Esophagus muscularis mucosa (tissue), 4 donors: ENCODE measurements at regions not wholly inside any gene's neighbourhood (a gene's known extent, or its start where the extent isn't known, plus 50 kb on each side); places are given as distances from the start of the nearest gene placed in this dataset.

Source experiments
- DNase-seq: peaks from one replicate; pipeline ENCODE4 v3.0.0-alpha.2; 2017; ENCODE audit errors: extremely low spot score
- H3K27ac ChIP-seq, 4 donors: fragments of 200-600 bp; sonication (generic); replicated peaks in 1 of 4; 1 replicate in 3 of 4; 2 replicates in 1 of 4; pipeline ENCODE4 v1.5.1; 2016 to 2019; ENCODE audit warnings: mild to moderate bottlenecking in 1 of 4
- H3K27me3 ChIP-seq, 4 donors: fragments of 200-600 bp; sonication (generic); one replicate each; pipeline versions ENCODE4 v1.5.1 to v1.6.0; 2016 to 2019
- H3K36me3 ChIP-seq, 4 donors: fragments of 200-600 bp; sonication (generic); one replicate each; pipeline ENCODE4 v1.5.1; 2016 to 2019
- H3K4me1 ChIP-seq, 4 donors: fragments of 200-600 bp; sonication (generic); one replicate each; pipeline ENCODE4 v1.5.1; 2016 to 2019
- H3K4me3 ChIP-seq, 4 donors: fragments of 200-600 bp; sonication (generic); 1 replicate in 2 of 4; 2 replicates in 2 of 4; pipeline ENCODE4 v1.5.1; 2016 to 2019; ENCODE audit warnings: mild to moderate bottlenecking in 4 of 4, moderate library complexity in 1 of 4
- H3K9me3 ChIP-seq, 4 donors: fragments of 200-600 bp; sonication (generic); 1 replicate in 3 of 4; 2 replicates in 1 of 4; pipeline ENCODE4 v1.5.1; 2016 to 2019
- EP300 ChIP-seq: sonication (generic); formaldehyde crosslinking; IDR thresholded peaks from one replicate; pipeline ENCODE4 v1.6.1; 2017; ENCODE audit warnings: antibody characterized with exemption
- POLR2A ChIP-seq: fragments of 450-650 bp; IDR thresholded peaks from one replicate; pipeline ENCODE4 v1.6.1; 2017; ENCODE audit warnings: antibody characterized with exemption, moderate library complexity, mild to moderate bottlenecking, low read depth
- POLR2AphosphoS5 ChIP-seq, 2 donors: sonication (generic); formaldehyde crosslinking; IDR thresholded peaks; one replicate each; pipeline ENCODE4 v1.6.1; 2017; ENCODE audit warnings: antibody characterized with exemption in 2 of 2
- WGBS: methylation state at CpG from one replicate; pipeline ENCODE4 v1.1.5; 2018; 5-methylcytosine and 5-hydroxymethylcytosine counted together
- intact Hi-C: fragments of 100-400 bp; cut with DNase I; formaldehyde crosslinking; loops from one replicate; pipeline ENCODE4 v1.15.1; 2023
- TF ChIP-seq, protein P1 (sequence below), 3 experiments: fragments of 200-600 bp in 2 of 3; fragments of 450-650 bp in 1 of 3; sonication (generic) in 2 of 3; IDR thresholded peaks; one replicate each; pipeline ENCODE4 v1.5.1; 2017 to 2019; ENCODE audit warnings: antibody characterized with exemption in 3 of 3, mild to moderate bottlenecking in 2 of 3, moderate library complexity in 1 of 3

- H3K27ac ChIP-seq: no peak overlapping the region
- intact Hi-C loops: no loop called here
- H3K4me1 ChIP-seq: no peaks in the 10 kb centered on the region
- no peak overlapping the region for H3K4me3 ChIP-seq
- no peak for TF ChIP-seq EP300
- no peak for TF ChIP-seq POLR2A
- no peak for TF ChIP-seq POLR2AphosphoS5 (IDR thresholded peaks at IDR 0.05)
- TF ChIP-seq, protein P1, sequence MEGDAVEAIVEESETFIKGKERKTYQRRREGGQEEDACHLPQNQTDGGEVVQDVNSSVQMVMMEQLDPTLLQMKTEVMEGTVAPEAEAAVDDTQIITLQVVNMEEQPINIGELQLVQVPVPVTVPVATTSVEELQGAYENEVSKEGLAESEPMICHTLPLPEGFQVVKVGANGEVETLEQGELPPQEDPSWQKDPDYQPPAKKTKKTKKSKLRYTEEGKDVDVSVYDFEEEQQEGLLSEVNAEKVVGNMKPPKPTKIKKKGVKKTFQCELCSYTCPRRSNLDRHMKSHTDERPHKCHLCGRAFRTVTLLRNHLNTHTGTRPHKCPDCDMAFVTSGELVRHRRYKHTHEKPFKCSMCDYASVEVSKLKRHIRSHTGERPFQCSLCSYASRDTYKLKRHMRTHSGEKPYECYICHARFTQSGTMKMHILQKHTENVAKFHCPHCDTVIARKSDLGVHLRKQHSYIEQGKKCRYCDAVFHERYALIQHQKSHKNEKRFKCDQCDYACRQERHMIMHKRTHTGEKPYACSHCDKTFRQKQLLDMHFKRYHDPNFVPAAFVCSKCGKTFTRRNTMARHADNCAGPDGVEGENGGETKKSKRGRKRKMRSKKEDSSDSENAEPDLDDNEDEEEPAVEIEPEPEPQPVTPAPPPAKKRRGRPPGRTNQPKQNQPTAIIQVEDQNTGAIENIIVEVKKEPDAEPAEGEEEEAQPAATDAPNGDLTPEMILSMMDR (IDR thresholded peaks at IDR 0.05): no peak
- H3K9me3 ChIP-seq: no peaks in the 10 kb centered on the region
- no peak for DNase-seq
- 88% methylated on average over 4 of the region's 4 CpGs for WGBS
- no peaks in the 10 kb centered on the region for H3K27me3 ChIP-seq
- no peaks in the 10 kb centered on the region for H3K36me3 ChIP-seq
Observed at GRCh38 chr1:195799016-195799415, 809.2 kb downstream of the KCNT2 start.

- Histone ChIP-seq H3K36me3 (no peaks in the 10 kb centered on the region), H3K27ac (no peak overlapping the region), H3K4me3 (no peak overlapping the region), H3K4me1 (no peaks in the 10 kb centered on the region), H3K9me3 (no peaks in the 10 kb centered on the region), H3K27me3 (no peaks in the 10 kb centered on the region)
- intact Hi-C loops: no loop called here
- 90% methylated on average over 3 of the region's 3 CpGs for WGBS
- TF ChIP-seq, protein P1 (IDR thresholded peaks at IDR 0.05): no peak
- TF ChIP-seq POLR2AphosphoS5 (IDR thresholded peaks at IDR 0.05): no peak
- TF ChIP-seq POLR2A: no peak
- TF ChIP-seq EP300: no peak
- no peak for DNase-seq
Observed at GRCh38 chr1:195794225-195794624, 814.0 kb downstream of the KCNT2 start.

DNA sequence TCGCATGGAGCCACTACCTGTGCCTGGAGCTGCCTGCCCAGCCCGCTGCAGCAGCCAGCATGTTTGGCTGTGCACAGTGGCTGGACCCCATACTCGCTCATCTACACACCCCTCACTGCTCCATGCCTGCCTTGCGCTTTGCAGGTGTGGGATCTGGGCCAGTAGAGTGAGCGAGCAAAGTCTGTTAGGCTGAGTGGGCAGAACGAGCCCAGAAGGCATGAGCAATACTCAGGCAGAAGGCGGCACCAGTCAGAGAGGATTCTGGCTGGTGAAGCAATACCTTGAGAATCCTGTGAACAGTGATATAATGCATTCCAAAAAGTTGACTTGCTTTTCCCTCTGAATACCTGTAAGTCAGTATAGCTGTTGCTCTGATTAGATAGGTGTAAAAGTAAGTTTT lies 816.4 kb downstream of the KCNT2 start:
- intact Hi-C loops: no loop called here
- no peaks in the 10 kb centered on the region for H3K9me3 ChIP-seq
- no peak overlapping the region for H3K27ac ChIP-seq
- TF ChIP-seq POLR2AphosphoS5 (IDR thresholded peaks at IDR 0.05) (no peak), POLR2A (no peak), EP300 (no peak)
- TF ChIP-seq, protein P1 (IDR thresholded peaks at IDR 0.05): no peak
- no peaks in the 10 kb centered on the region for H3K4me1 ChIP-seq
- no peaks in the 10 kb centered on the region for H3K27me3 ChIP-seq
- DNase-seq: no peak
- no peak overlapping the region for H3K4me3 ChIP-seq
- H3K36me3 ChIP-seq: no peaks in the 10 kb centered on the region
- 100% methylated on average over 3 of the region's 7 CpGs for WGBS

GRCh38 chr1:195790514-195791168 lies 817.6 kb downstream of the KCNT2 start:
- Histone ChIP-seq H3K4me3 (no peak overlapping the region), H3K4me1 (no peaks in the 10 kb centered on the region), H3K9me3 (no peaks in the 10 kb centered on the region), H3K27me3 (no peaks in the 10 kb centered on the region), H3K36me3 (no peaks in the 10 kb centered on the region), H3K27ac (no peak overlapping the region)
- WGBS: 94% methylated on average over 3 of the region's 8 CpGs
- TF ChIP-seq, protein P1 (IDR thresholded peaks at IDR 0.05): no peak
- TF ChIP-seq POLR2AphosphoS5 (IDR thresholded peaks at IDR 0.05) (no peak), POLR2A (no peak), EP300 (no peak)
- intact Hi-C loops: no loop called here
- no peak for DNase-seq

- TF ChIP-seq, protein P1 (IDR thresholded peaks at IDR 0.05): no peak
- TF ChIP-seq EP300: no peak
- no peak for TF ChIP-seq POLR2AphosphoS5 (IDR thresholded peaks at IDR 0.05)
- TF ChIP-seq POLR2A: no peak
- Histone ChIP-seq H3K4me3 (no peak overlapping the region), H3K27me3 (no peaks in the 10 kb centered on the region), H3K27ac (no peak overlapping the region), H3K4me1 (no peaks in the 10 kb centered on the region), H3K9me3 (no peaks in the 10 kb centered on the region), H3K36me3 (no peaks in the 10 kb centered on the region)
- no peak for DNase-seq
- intact Hi-C loops: no loop called here
- 46% methylated on average over 2 of the region's 2 CpGs for WGBS
Observed at GRCh38 chr1:195789321-195789720, 818.9 kb downstream of the KCNT2 start.
